Smooth muscle cell (in vitro differentiated cells): ENCODE measurements at regions not wholly inside any gene's neighbourhood (a gene's known extent, or its start where the extent isn't known, plus 50 kb on each side); places are given as distances from the start of the nearest gene placed in this dataset.

Source experiments
- DNase-seq: peaks from one replicate; lab custom pipeline; 2025; ENCODE audit not compliant: unreplicated experiment; lab: John Stamatoyannopoulos, UW
- H2AFZ ChIP-seq: fragments of 200-600 bp; sonication (generic); 2 replicates; pipeline ENCODE4 v1.6.0; 2016; ENCODE audit warnings: antibody characterized with exemption, low read depth, mild to moderate bottlenecking
- H3F3A ChIP-seq: fragments of 200-600 bp; sonication (generic); 2 replicates; pipeline ENCODE4 v1.6.0; 2017; ENCODE audit warnings: antibody characterized with exemption, low read depth
- H3K27ac ChIP-seq: fragments of 200-600 bp; sonication (generic); 2 replicates; pipeline ENCODE4 v1.5.1; 2016; ENCODE audit warnings: low read depth, mild to moderate bottlenecking
- H3K27me3 ChIP-seq: fragments of 200-600 bp; sonication (generic); 2 replicates; pipeline ENCODE4 v1.6.1; 2016; ENCODE audit warnings: low read depth, mild to moderate bottlenecking
- H3K36me3 ChIP-seq: fragments of 200-600 bp; sonication (generic); 2 replicates; pipeline ENCODE4 v1.5.1; 2016; ENCODE audit warnings: low read depth
- H3K4me1 ChIP-seq: fragments of 200-600 bp; sonication (generic); 2 replicates; pipeline ENCODE4 v1.5.1; 2016; ENCODE audit warnings: low read depth
- H3K4me2 ChIP-seq: fragments of 200-600 bp; sonication (generic); 2 replicates; pipeline ENCODE4 v1.6.0; 2016; ENCODE audit warnings: mild to moderate bottlenecking
- H3K4me3 ChIP-seq: fragments of 200-600 bp; sonication (generic); 2 replicates; pipeline ENCODE4 v1.5.1; 2016; ENCODE audit warnings: mild to moderate bottlenecking
- H3K79me2 ChIP-seq: fragments of 200-600 bp; sonication (generic); 2 replicates; pipeline ENCODE4 v1.6.0; 2016; ENCODE audit warnings: low read depth, mild to moderate bottlenecking
- H3K9ac ChIP-seq: fragments of 200-600 bp; sonication (generic); 2 replicates; pipeline ENCODE4 v1.6.0; 2016; ENCODE audit warnings: low read depth
- H3K9me3 ChIP-seq: fragments of 200-600 bp; sonication (generic); replicated peaks from 2 replicates; pipeline ENCODE4 v1.5.1; 2016; ENCODE audit warnings: low read depth
- H4K20me1 ChIP-seq: fragments of 200-600 bp; sonication (generic); 2 replicates; pipeline ENCODE4 v1.6.0; 2016; ENCODE audit warnings: low read depth
- WGBS: methylation state at CpG from one replicate; pipeline ENCODE4 v1.1.7; 2016; ENCODE audit warnings: low lambda C conversion rate; 5-methylcytosine and 5-hydroxymethylcytosine counted together
- TF ChIP-seq, protein P1 (sequence below): fragments of 200-600 bp; sonication (generic); IDR thresholded peaks from 2 replicates; pipeline ENCODE4 v1.5.1; 2017; ENCODE audit warnings: borderline replicate concordance, mild to moderate bottlenecking, antibody characterized with exemption; ENCODE audit not compliant: insufficient read depth, poor library complexity, severe bottlenecking

DNA sequence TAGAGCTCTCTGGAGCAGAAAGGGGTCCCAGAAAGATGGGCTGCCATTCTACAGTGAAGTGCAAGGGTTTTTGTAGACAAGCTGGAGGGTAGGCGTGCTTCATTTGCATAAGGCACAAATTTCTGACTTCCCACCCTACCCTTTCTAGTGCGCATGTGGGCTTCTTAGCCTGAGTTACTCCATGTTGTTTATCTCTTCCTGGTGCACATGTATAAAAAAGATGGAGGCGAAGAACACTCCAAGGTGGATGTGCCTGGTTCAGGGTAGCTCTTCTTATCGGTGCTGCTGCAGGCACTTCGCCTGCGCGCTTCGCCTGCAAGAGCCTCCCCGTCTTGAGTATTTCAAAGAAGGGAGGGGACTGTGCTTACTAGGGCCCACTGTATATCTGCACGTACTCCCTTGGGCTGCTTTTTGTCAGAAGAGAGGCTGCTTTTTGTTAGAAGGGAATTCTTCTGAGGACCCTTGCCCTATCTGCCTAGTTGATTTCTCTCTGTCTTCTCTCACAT, 1047.3 kb upstream of the CNTN5 start:
- no peaks in the 10 kb centered on the region for H3K27me3 ChIP-seq
- no peaks in the 10 kb centered on the region for H3K9me3 ChIP-seq
- H3K4me3 ChIP-seq = no peak overlapping the region
- peak overlapping the region; percentile 30 for H2AFZ ChIP-seq
- TF ChIP-seq, protein P1, sequence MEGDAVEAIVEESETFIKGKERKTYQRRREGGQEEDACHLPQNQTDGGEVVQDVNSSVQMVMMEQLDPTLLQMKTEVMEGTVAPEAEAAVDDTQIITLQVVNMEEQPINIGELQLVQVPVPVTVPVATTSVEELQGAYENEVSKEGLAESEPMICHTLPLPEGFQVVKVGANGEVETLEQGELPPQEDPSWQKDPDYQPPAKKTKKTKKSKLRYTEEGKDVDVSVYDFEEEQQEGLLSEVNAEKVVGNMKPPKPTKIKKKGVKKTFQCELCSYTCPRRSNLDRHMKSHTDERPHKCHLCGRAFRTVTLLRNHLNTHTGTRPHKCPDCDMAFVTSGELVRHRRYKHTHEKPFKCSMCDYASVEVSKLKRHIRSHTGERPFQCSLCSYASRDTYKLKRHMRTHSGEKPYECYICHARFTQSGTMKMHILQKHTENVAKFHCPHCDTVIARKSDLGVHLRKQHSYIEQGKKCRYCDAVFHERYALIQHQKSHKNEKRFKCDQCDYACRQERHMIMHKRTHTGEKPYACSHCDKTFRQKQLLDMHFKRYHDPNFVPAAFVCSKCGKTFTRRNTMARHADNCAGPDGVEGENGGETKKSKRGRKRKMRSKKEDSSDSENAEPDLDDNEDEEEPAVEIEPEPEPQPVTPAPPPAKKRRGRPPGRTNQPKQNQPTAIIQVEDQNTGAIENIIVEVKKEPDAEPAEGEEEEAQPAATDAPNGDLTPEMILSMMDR = no peak
- no peaks in the 10 kb centered on the region for H4K20me1 ChIP-seq
- peaks cover 21% of the 10 kb centered on the region for H3K4me1 ChIP-seq
- no peaks in the 10 kb centered on the region for H3F3A ChIP-seq
- no peaks in the 10 kb centered on the region for H3K36me3 ChIP-seq
- no peak overlapping the region for H3K4me2 ChIP-seq
- no peak overlapping the region for H3K27ac ChIP-seq
- H3K9ac ChIP-seq = no peak overlapping the region
- DNase-seq = no peak
- no peaks in the 10 kb centered on the region for H3K79me2 ChIP-seq
- 77% methylated on average over 10 of the region's 10 CpGs for WGBS

DNA sequence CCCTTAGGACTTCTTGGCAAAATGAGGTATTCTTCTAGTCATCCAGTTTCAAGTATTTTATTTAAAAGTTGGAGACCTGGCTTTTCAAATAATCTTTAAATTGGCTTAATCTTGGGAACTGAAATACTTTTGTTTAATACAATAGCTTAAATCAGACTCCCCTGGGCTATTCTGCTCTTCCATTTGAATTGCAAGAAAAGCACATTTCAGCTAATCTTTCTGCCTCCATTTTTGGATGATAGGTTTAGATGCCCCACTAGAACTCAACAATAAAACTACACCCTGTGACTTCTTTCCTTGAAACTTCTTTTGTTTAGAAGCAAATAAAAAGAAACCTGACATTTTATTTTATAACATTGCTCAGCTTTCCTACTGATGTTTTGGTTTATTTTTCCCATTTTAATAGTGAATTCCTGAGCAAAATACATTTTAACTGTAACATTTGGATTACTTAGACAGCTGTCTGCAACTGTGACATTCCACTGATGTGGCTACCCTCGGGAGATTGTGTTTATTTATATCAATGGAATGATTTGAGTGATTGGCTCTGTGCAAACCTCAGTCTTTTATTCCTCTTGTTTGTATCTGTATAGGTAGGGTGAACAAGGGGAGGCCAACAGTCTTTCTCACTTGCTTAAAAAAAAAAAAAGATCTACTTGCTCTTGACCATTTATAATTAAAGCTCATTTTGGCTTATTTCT, 1045.8 kb upstream of the CNTN5 start:
- TF ChIP-seq, protein P1 = no peak
- H3K9me3 ChIP-seq = no peaks in the 10 kb centered on the region
- H3F3A ChIP-seq = no peaks in the 10 kb centered on the region
- H4K20me1 ChIP-seq = no peaks in the 10 kb centered on the region
- no peaks in the 10 kb centered on the region for H3K27me3 ChIP-seq
- peak overlapping the region; percentile 2 for H2AFZ ChIP-seq
- no peak for DNase-seq
- H3K9ac ChIP-seq = no peak overlapping the region
- no peak overlapping the region for H3K4me3 ChIP-seq
- whole genome bisulfite sequencing = 33% methylated on average over 1 of the region's 1 CpG
- H3K4me1 ChIP-seq = peaks cover 21% of the 10 kb centered on the region
- no peak overlapping the region for H3K27ac ChIP-seq
- no peak overlapping the region for H3K4me2 ChIP-seq
- H3K36me3 ChIP-seq = no peaks in the 10 kb centered on the region
- no peaks in the 10 kb centered on the region for H3K79me2 ChIP-seq

DNA sequence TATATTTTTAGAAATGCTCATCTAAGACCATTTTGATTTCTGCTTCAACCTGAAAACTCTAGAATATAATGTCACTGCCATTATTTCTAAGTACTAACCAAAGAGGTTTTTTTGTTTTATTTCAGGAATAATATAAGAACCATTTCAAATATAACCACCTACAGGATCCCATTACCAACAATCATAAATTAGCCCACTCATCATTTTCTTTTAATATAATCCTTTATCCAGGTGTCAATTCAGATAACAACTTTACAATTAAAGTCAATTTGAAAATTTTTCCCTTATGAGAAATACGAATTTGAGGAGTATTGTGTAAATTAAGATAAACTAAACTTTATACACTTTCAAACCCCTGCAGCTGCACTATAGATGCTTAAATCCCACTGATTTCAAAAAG, 1043.0 kb upstream of the CNTN5 start:
- H3K27ac ChIP-seq = peak overlapping the region; percentile 77
- H3F3A ChIP-seq = no peaks in the 10 kb centered on the region
- H3K4me3 ChIP-seq = no peak overlapping the region
- TF ChIP-seq, protein P1 = no peak
- no peak overlapping the region for H3K9ac ChIP-seq
- no peak overlapping the region for H3K4me2 ChIP-seq
- H3K36me3 ChIP-seq = no peaks in the 10 kb centered on the region
- H3K27me3 ChIP-seq = no peaks in the 10 kb centered on the region
- no peaks in the 10 kb centered on the region for H4K20me1 ChIP-seq
- H3K79me2 ChIP-seq = no peaks in the 10 kb centered on the region
- no peak for DNase-seq
- no peaks in the 10 kb centered on the region for H3K9me3 ChIP-seq
- peak overlapping the region; percentile 30 for H2AFZ ChIP-seq
- 79% methylated on average over 1 of the region's 1 CpG for WGBS
- peaks cover 21% of the 10 kb centered on the region for H3K4me1 ChIP-seq

DNA sequence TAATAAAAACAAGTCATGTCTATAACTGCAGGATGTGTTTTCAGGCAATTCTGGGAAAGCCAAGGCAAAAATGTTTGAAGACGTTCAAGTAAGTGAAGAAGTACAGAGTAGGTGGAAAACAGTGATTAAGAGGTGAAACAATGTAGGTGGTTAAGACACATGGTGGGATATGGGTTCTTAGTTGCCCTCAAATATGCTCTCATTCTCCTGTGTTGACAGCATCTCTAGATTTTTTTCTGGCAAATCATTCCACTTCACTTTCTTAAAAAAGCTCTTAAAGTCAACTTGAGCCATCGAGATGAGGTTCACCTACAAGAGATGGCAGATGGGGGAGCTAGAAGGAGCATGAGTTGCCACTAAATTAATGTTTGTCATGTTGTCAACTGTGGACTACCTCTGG, 1041.0 kb upstream of the CNTN5 start:
- Histone ChIP-seq H3K27me3 (no peaks in the 10 kb centered on the region), H2AFZ (no peak overlapping the region), H3K4me1 (peaks cover 7% of the 10 kb centered on the region), H3K36me3 (no peaks in the 10 kb centered on the region), H3F3A (no peaks in the 10 kb centered on the region), H3K27ac (peak overlapping the region; percentile 77), H3K9ac (no peak overlapping the region), H3K9me3 (no peaks in the 10 kb centered on the region), H4K20me1 (no peaks in the 10 kb centered on the region), H3K79me2 (no peaks in the 10 kb centered on the region), H3K4me2 (peak overlapping the region; percentile 23), H3K4me3 (no peak overlapping the region)
- TF ChIP-seq, protein P1 = no peak
- 45% methylated on average over 2 of the region's 2 CpGs for WGBS
- DNase-seq = no peak
